Activated CD8-positive, alpha-beta memory T cell treated with anti-CD3 and anti-CD28 coated beads, Interleukin-2, amount 10 ng/mL, durations not matched to agents 7 days and 5 days (primary cell): ENCODE measurements at regions not wholly inside any gene's neighbourhood (a gene's known extent, or its start where the extent isn't known, plus 50 kb on each side); places are given as distances from the start of the nearest gene placed in this dataset.
"Not testable (repeated sequence)": the region's sequence is repeated elsewhere in the genome, so short reads cannot be mapped to it uniquely, and the experiment has no call there.

ENCODE experiments used
- ATAC-seq: fragments of 150-1000 bp; cut with Tn5 transposase; one replicate; pipeline ENCODE4 v1.10.0; 2021; ENCODE audit warnings: moderate library complexity
- CTCF ChIA-PET: fragments of 350-600 bp; sonication (Branson Sonifier 250); formaldehyde crosslinking; loops from one replicate; lab custom pipeline; 2021; ENCODE audit warnings: antibody characterized with exemption; lab: Charles Lee
- DNase-seq: peaks from one replicate; pipeline ENCODE4 v3.0.0-alpha.2; 2020
- H3K27ac Mint-ChIP-seq: one replicate; pipeline ENCODE4 v1.8.0; 2021; ENCODE audit warnings: mild to moderate bottlenecking, mixed read lengths
- H3K27me3 Mint-ChIP-seq: one replicate; pipeline ENCODE4 v1.8.0; 2021; ENCODE audit warnings: mixed read lengths
- H3K36me3 Mint-ChIP-seq: one replicate; pipeline ENCODE4 v1.8.0; 2021; ENCODE audit warnings: mild to moderate bottlenecking, mixed read lengths
- H3K4me1 Mint-ChIP-seq: one replicate; pipeline ENCODE4 v1.8.0; 2021; ENCODE audit warnings: mixed read lengths
- H3K4me3 Mint-ChIP-seq: one replicate; pipeline ENCODE4 v1.8.0; 2021; ENCODE audit warnings: mild to moderate bottlenecking, moderate library complexity, mixed read lengths
- H3K9me3 Mint-ChIP-seq: one replicate; pipeline ENCODE4 v1.8.0; 2022; ENCODE audit warnings: low read depth, mixed read lengths

GRCh38 chr11:3583476-3583875, 58.3 kb downstream of the ART5 start:
- H3K27me3 Mint-ChIP-seq, result peaks cover 45% of the 10 kb centered on the region
- H3K36me3 Mint-ChIP-seq, CTCF ChIA-PET, H3K4me3 Mint-ChIP-seq, ATAC-seq, DNase-seq, H3K9me3 Mint-ChIP-seq, H3K27ac Mint-ChIP-seq, H3K4me1 Mint-ChIP-seq: not testable (repeated sequence)

GRCh38 chr11:3581389-3581725, 60.4 kb downstream of the ART5 start:
- H3K27ac Mint-ChIP-seq, ATAC-seq, H3K9me3 Mint-ChIP-seq, DNase-seq, H3K4me3 Mint-ChIP-seq, H3K4me1 Mint-ChIP-seq, H3K36me3 Mint-ChIP-seq: not testable (repeated sequence)
- H3K27me3 Mint-ChIP-seq, result peaks cover 43% of the 10 kb centered on the region
- CTCF ChIA-PET, result interaction anchor here (0.7 to 1.2 kb wide), 4 partner anchors 22 to 228 kb away, joined by 3 to 6 read pairs (median 4); partner anchors contain the start of gene PGAP2

GRCh38 chr11:3580487-3581388, 61.1 kb downstream of the ART5 start:
- peaks cover 42% of the 10 kb centered on the region for H3K27me3 Mint-ChIP-seq
- ATAC-seq, result peak; percentile 33
- H3K27ac Mint-ChIP-seq, H3K4me1 Mint-ChIP-seq, H3K36me3 Mint-ChIP-seq, H3K4me3 Mint-ChIP-seq, H3K9me3 Mint-ChIP-seq: not testable (repeated sequence)
- peak; percentile 58 for DNase-seq
- CTCF ChIA-PET, result interaction anchor here (0.6 to 1.7 kb wide), 8 partner anchors 8 to 228 kb away, joined by 3 to 6 read pairs (median 3); partner anchors contain the start of gene PGAP2

- not testable (repeated sequence) for H3K4me1 Mint-ChIP-seq, ATAC-seq, H3K27ac Mint-ChIP-seq, H3K4me3 Mint-ChIP-seq, H3K9me3 Mint-ChIP-seq, H3K36me3 Mint-ChIP-seq, DNase-seq
- H3K27me3 Mint-ChIP-seq, result peaks cover 40% of the 10 kb centered on the region
- CTCF ChIA-PET, result interaction anchor here (1.0 to 1.7 kb wide), 2 partner anchors 103 to 113 kb away, joined by 3 to 5 read pairs; no protein-coding TSS in a partner anchor
These were observed 62.0 kb downstream of the ART5 start for GRCh38 chr11:3579600-3580459.

GRCh38 chr11:3576066-3576604, 65.7 kb downstream of the ART5 start:
- DNase-seq, H3K27ac Mint-ChIP-seq, H3K4me3 Mint-ChIP-seq, CTCF ChIA-PET, ATAC-seq, H3K4me1 Mint-ChIP-seq, H3K36me3 Mint-ChIP-seq, H3K9me3 Mint-ChIP-seq: not testable (repeated sequence)
- H3K27me3 Mint-ChIP-seq, result peaks cover 24% of the 10 kb centered on the region

GRCh38 chr11:3572976-3573647, 68.7 kb downstream of the ART5 start:
- CTCF ChIA-PET, result interaction anchor here (1.0 kb wide), 1 partner anchor 8 kb away, joined by 3 read pairs; no protein-coding TSS in a partner anchor
- not testable (repeated sequence) for H3K36me3 Mint-ChIP-seq, H3K9me3 Mint-ChIP-seq, H3K27ac Mint-ChIP-seq, DNase-seq, H3K4me1 Mint-ChIP-seq, H3K27me3 Mint-ChIP-seq, ATAC-seq, H3K4me3 Mint-ChIP-seq

- H3K36me3 Mint-ChIP-seq, H3K27me3 Mint-ChIP-seq, H3K9me3 Mint-ChIP-seq, ATAC-seq, CTCF ChIA-PET, H3K27ac Mint-ChIP-seq, H3K4me3 Mint-ChIP-seq, DNase-seq, H3K4me1 Mint-ChIP-seq: not testable (repeated sequence)
These were observed 70.0 kb downstream of the ART5 start for GRCh38 chr11:3571752-3572151.

- H3K27ac Mint-ChIP-seq, H3K36me3 Mint-ChIP-seq, H3K4me1 Mint-ChIP-seq, CTCF ChIA-PET, DNase-seq, H3K4me3 Mint-ChIP-seq, H3K9me3 Mint-ChIP-seq, ATAC-seq: not testable (repeated sequence)
- peaks cover 11% of the 10 kb centered on the region for H3K27me3 Mint-ChIP-seq
These were observed 76.0 kb downstream of the ART5 start for GRCh38 chr11:3565838-3566237.

GRCh38 chr11:3564383-3564782, 77.4 kb downstream of the ART5 start:
- not testable (repeated sequence) for H3K27ac Mint-ChIP-seq, H3K4me1 Mint-ChIP-seq, DNase-seq, H3K4me3 Mint-ChIP-seq, ATAC-seq, H3K36me3 Mint-ChIP-seq, H3K9me3 Mint-ChIP-seq
- CTCF ChIA-PET, result interaction anchor here (1.2 kb wide), 1 partner anchor 75 kb away, joined by 3 read pairs; no protein-coding TSS in a partner anchor
- peaks cover 18% of the 10 kb centered on the region for H3K27me3 Mint-ChIP-seq

- Mint-ChIP-seq H3K27me3 (peaks cover 14% of the 10 kb centered on the region), H3K27ac (peak overlapping the region; percentile 13)
- H3K36me3 Mint-ChIP-seq, ATAC-seq, H3K4me1 Mint-ChIP-seq, H3K9me3 Mint-ChIP-seq, H3K4me3 Mint-ChIP-seq, DNase-seq, CTCF ChIA-PET: not testable (repeated sequence)
These were observed 87.2 kb downstream of the ART5 start for GRCh38 chr11:3554621-3555020.

- H3K36me3 Mint-ChIP-seq, CTCF ChIA-PET, ATAC-seq, H3K9me3 Mint-ChIP-seq: not testable (repeated sequence)
- Mint-ChIP-seq H3K4me1 (peaks cover 10% of the 10 kb centered on the region), H3K4me3 (peak overlapping the region; percentile 61), H3K27me3 (peaks cover 10% of the 10 kb centered on the region), H3K27ac (peak overlapping the region; percentile 83)
- DNase-seq, result peak; percentile 50
These were observed 96.8 kb downstream of the ART5 start for GRCh38 chr11:3544990-3545389.

GRCh38 chr11:3538220-3538619, 103.6 kb downstream of the ART5 start:
- H3K4me3 Mint-ChIP-seq, result not testable (repeated sequence)

GRCh38 chr11:3537254-3537653, 104.5 kb downstream of the ART5 start:
- H3K9me3 Mint-ChIP-seq, H3K36me3 Mint-ChIP-seq, H3K27ac Mint-ChIP-seq, CTCF ChIA-PET, H3K4me1 Mint-ChIP-seq, ATAC-seq, H3K4me3 Mint-ChIP-seq, DNase-seq: not testable (repeated sequence)
- peaks cover 16% of the 10 kb centered on the region for H3K27me3 Mint-ChIP-seq

More at GRCh38 chr11:3538220-3538619, 103.6 kb downstream of the ART5 start:
- DNase-seq, H3K36me3 Mint-ChIP-seq, CTCF ChIA-PET, ATAC-seq, H3K9me3 Mint-ChIP-seq, H3K4me1 Mint-ChIP-seq, H3K27ac Mint-ChIP-seq: not testable (repeated sequence)
- H3K27me3 Mint-ChIP-seq, result peaks cover 16% of the 10 kb centered on the region
